HG02763 (cell line): ENCODE measurements at regions not wholly inside any gene's neighbourhood (a gene's known extent, or its start where the extent isn't known, plus 50 kb on each side); places are given as distances from the start of the nearest gene placed in this dataset.

Experiments
- ATAC-seq: cut with Tn5 transposase; IDR thresholded peaks from one replicate; pipeline ENCODE4 v1.9.1; 2021; ENCODE audit warnings: mild to moderate bottlenecking, moderate library complexity; ENCODE audit not compliant: unreplicated experiment

- ATAC-seq = no peak
These were observed 118.1 kb upstream of the MAFB start for GRCh38 chr20:40806929-40807820.

GRCh38 chr20:40807821-40808170 lies 118.8 kb upstream of the MAFB start:
- ATAC-seq = no peak

GRCh38 chr20:40808936-40809335 lies 119.9 kb upstream of the MAFB start:
- no peak for ATAC-seq

GRCh38 chr20:40809361-40809760 lies 120.3 kb upstream of the MAFB start:
- no peak for ATAC-seq

- no peak for ATAC-seq
These were observed 121.4 kb upstream of the MAFB start for GRCh38 chr20:40810332-40811000.

- ATAC-seq = no peak
These were observed 122.0 kb upstream of the MAFB start for GRCh38 chr20:40811004-40811403.

GRCh38 chr20:40811660-40812414 lies 122.8 kb upstream of the MAFB start:
- ATAC-seq = no peak

- no peak for ATAC-seq
These were observed 123.4 kb upstream of the MAFB start for GRCh38 chr20:40812415-40812925.

- ATAC-seq = no peak
These were observed 124.0 kb upstream of the MAFB start for GRCh38 chr20:40813029-40813431.

- ATAC-seq = no peak
These were observed 124.9 kb upstream of the MAFB start for GRCh38 chr20:40813708-40814630.

GRCh38 chr20:40814631-40814960 lies 125.6 kb upstream of the MAFB start:
- ATAC-seq = no peak

GRCh38 chr20:40815156-40816038 lies 126.4 kb upstream of the MAFB start:
- no peak for ATAC-seq

- no peak for ATAC-seq
These were observed 127.0 kb upstream of the MAFB start for GRCh38 chr20:40816039-40816352.

- ATAC-seq = no peak
These were observed 132.4 kb upstream of the MAFB start for GRCh38 chr20:40821429-40821828.

- ATAC-seq = no peak
These were observed 137.7 kb upstream of the MAFB start for GRCh38 chr20:40826699-40827098.

GRCh38 chr20:40835321-40835720 lies 146.3 kb upstream of the MAFB start:
- no peak for ATAC-seq

- no peak for ATAC-seq
These were observed 149.5 kb upstream of the MAFB start for GRCh38 chr20:40838509-40838908.

- no peak for ATAC-seq
These were observed 154.2 kb upstream of the MAFB start for GRCh38 chr20:40843251-40843650.

GRCh38 chr20:40844332-40844731 lies 155.3 kb upstream of the MAFB start:
- ATAC-seq = no peak

- no peak for ATAC-seq
These were observed 159.1 kb upstream of the MAFB start for GRCh38 chr20:40848096-40848495.
